ENCODE measurements at regions not wholly inside any gene's neighbourhood (a gene's known extent, or its start where the extent isn't known, plus 50 kb on each side); places are given as distances from the start of the nearest gene placed in this dataset.

- Mint-ChIP-seq H3K27ac (no peak overlapping the region), H3K4me3 (no peak overlapping the region), H3K27me3 (no peaks in the 10 kb centered on the region), H3K9me3 (no peaks in the 10 kb centered on the region), H3K4me1 (no peaks in the 10 kb centered on the region), H3K36me3 (ENCODE audit: low read depth) (no peaks in the 10 kb centered on the region)
- no peak for DNase-seq
- intact Hi-C loops (cut with micrococcal nuclease), result no loop called here
Measured at GRCh38 chr4:157888281-157888680, 284.5 kb downstream of the GASK1B start.

- no peaks in the 10 kb centered on the region for H3K27me3 Mint-ChIP-seq
- intact Hi-C loops (cut with micrococcal nuclease), result no loop called here
- H3K4me1 Mint-ChIP-seq, result no peaks in the 10 kb centered on the region
- H3K9me3 Mint-ChIP-seq, result no peaks in the 10 kb centered on the region
- no peak overlapping the region for H3K4me3 Mint-ChIP-seq
- DNase-seq, result no peak
- no peaks in the 10 kb centered on the region for H3K36me3 Mint-ChIP-seq (ENCODE audit: low read depth)
- no peak overlapping the region for H3K27ac Mint-ChIP-seq
Measured at GRCh38 chr4:157887316-157887715, 285.5 kb downstream of the GASK1B start.

GRCh38 chr4:157886645-157887044 is 286.2 kb downstream of the GASK1B start:
- H3K4me3 Mint-ChIP-seq, result no peak overlapping the region
- intact Hi-C loops (cut with micrococcal nuclease), result no loop called here
- H3K36me3 Mint-ChIP-seq (ENCODE audit: low read depth), result no peaks in the 10 kb centered on the region
- H3K9me3 Mint-ChIP-seq, result no peaks in the 10 kb centered on the region
- H3K4me1 Mint-ChIP-seq, result no peaks in the 10 kb centered on the region
- no peak for DNase-seq
- H3K27me3 Mint-ChIP-seq, result no peaks in the 10 kb centered on the region
- H3K27ac Mint-ChIP-seq, result no peak overlapping the region

- H3K36me3 Mint-ChIP-seq (ENCODE audit: low read depth), result no peaks in the 10 kb centered on the region
- intact Hi-C loops (cut with micrococcal nuclease), result no loop called here
- no peaks in the 10 kb centered on the region for H3K9me3 Mint-ChIP-seq
- no peak overlapping the region for H3K27ac Mint-ChIP-seq
- H3K4me1 Mint-ChIP-seq, result no peaks in the 10 kb centered on the region
- H3K27me3 Mint-ChIP-seq, result no peaks in the 10 kb centered on the region
- DNase-seq, result no peak
- H3K4me3 Mint-ChIP-seq, result no peak overlapping the region
Measured at GRCh38 chr4:157885811-157886210, 287.0 kb downstream of the GASK1B start.

GRCh38 chr4:157882901-157883300 is 289.9 kb downstream of the GASK1B start:
- H3K4me3 Mint-ChIP-seq, result no peak overlapping the region
- no peaks in the 10 kb centered on the region for H3K9me3 Mint-ChIP-seq
- no peaks in the 10 kb centered on the region for H3K4me1 Mint-ChIP-seq
- no peaks in the 10 kb centered on the region for H3K27me3 Mint-ChIP-seq
- DNase-seq, result no peak
- intact Hi-C loops (cut with micrococcal nuclease), result no loop called here
- H3K27ac Mint-ChIP-seq, result no peak overlapping the region
- H3K36me3 Mint-ChIP-seq (ENCODE audit: low read depth), result no peaks in the 10 kb centered on the region

GRCh38 chr4:157880761-157881160 is 292.1 kb downstream of the GASK1B start:
- no peaks in the 10 kb centered on the region for H3K4me1 Mint-ChIP-seq
- no peak overlapping the region for H3K4me3 Mint-ChIP-seq
- DNase-seq, result no peak
- H3K36me3 Mint-ChIP-seq (ENCODE audit: low read depth), result no peaks in the 10 kb centered on the region
- no peaks in the 10 kb centered on the region for H3K9me3 Mint-ChIP-seq
- no peak overlapping the region for H3K27ac Mint-ChIP-seq
- no peaks in the 10 kb centered on the region for H3K27me3 Mint-ChIP-seq
- intact Hi-C loops (cut with micrococcal nuclease), result no loop called here

GRCh38 chr4:157854819-157855218 is 318.0 kb downstream of the GASK1B start:
- no peaks in the 10 kb centered on the region for H3K4me1 Mint-ChIP-seq
- no peaks in the 10 kb centered on the region for H3K9me3 Mint-ChIP-seq
- no peak overlapping the region for H3K27ac Mint-ChIP-seq
- H3K27me3 Mint-ChIP-seq, result no peaks in the 10 kb centered on the region
- no peak for DNase-seq
- intact Hi-C loops (cut with micrococcal nuclease), result no loop called here
- H3K4me3 Mint-ChIP-seq, result no peak overlapping the region
- no peaks in the 10 kb centered on the region for H3K36me3 Mint-ChIP-seq (ENCODE audit: low read depth)

- no peak overlapping the region for H3K27ac Mint-ChIP-seq
- DNase-seq, result no peak
- H3K4me3 Mint-ChIP-seq, result no peak overlapping the region
- H3K27me3 Mint-ChIP-seq, result no peaks in the 10 kb centered on the region
- H3K9me3 Mint-ChIP-seq, result no peaks in the 10 kb centered on the region
- intact Hi-C loops (cut with micrococcal nuclease), result no loop called here
- H3K4me1 Mint-ChIP-seq, result no peaks in the 10 kb centered on the region
- no peaks in the 10 kb centered on the region for H3K36me3 Mint-ChIP-seq (ENCODE audit: low read depth)
Measured at GRCh38 chr4:157840648-157841047, 332.2 kb downstream of the GASK1B start.

- Mint-ChIP-seq H3K27ac (no peak overlapping the region), H3K27me3 (no peaks in the 10 kb centered on the region), H3K4me1 (no peaks in the 10 kb centered on the region), H3K36me3 (ENCODE audit: low read depth) (no peaks in the 10 kb centered on the region), H3K9me3 (no peaks in the 10 kb centered on the region), H3K4me3 (no peak overlapping the region)
- intact Hi-C loops (cut with micrococcal nuclease), result no loop called here
- no peak for DNase-seq
Measured at GRCh38 chr4:157840034-157840433, 332.8 kb downstream of the GASK1B start.

GRCh38 chr4:157838366-157838765 is 334.5 kb downstream of the GASK1B start:
- no peak for DNase-seq
- intact Hi-C loops (cut with micrococcal nuclease), result no loop called here
- Mint-ChIP-seq H3K9me3 (no peaks in the 10 kb centered on the region), H3K4me1 (no peaks in the 10 kb centered on the region), H3K36me3 (ENCODE audit: low read depth) (no peaks in the 10 kb centered on the region), H3K27ac (no peak overlapping the region), H3K27me3 (no peaks in the 10 kb centered on the region), H3K4me3 (no peak overlapping the region)

- Mint-ChIP-seq H3K36me3 (ENCODE audit: low read depth) (no peaks in the 10 kb centered on the region), H3K4me3 (no peak overlapping the region), H3K4me1 (no peaks in the 10 kb centered on the region), H3K27ac (no peak overlapping the region), H3K27me3 (no peaks in the 10 kb centered on the region), H3K9me3 (no peaks in the 10 kb centered on the region)
- DNase-seq, result no peak
- intact Hi-C loops (cut with micrococcal nuclease), result no loop called here
Measured at GRCh38 chr4:157837071-157837703, 335.6 kb downstream of the GASK1B start.

- intact Hi-C loops (cut with micrococcal nuclease), result no loop called here
- Mint-ChIP-seq H3K36me3 (ENCODE audit: low read depth) (no peaks in the 10 kb centered on the region), H3K27me3 (no peaks in the 10 kb centered on the region), H3K27ac (no peak overlapping the region), H3K9me3 (no peaks in the 10 kb centered on the region), H3K4me1 (no peaks in the 10 kb centered on the region), H3K4me3 (no peak overlapping the region)
- no peak for DNase-seq
Measured at GRCh38 chr4:157832596-157832995, 340.2 kb downstream of the GASK1B start.

GRCh38 chr4:157824021-157824420 is 348.8 kb downstream of the GASK1B start:
- Mint-ChIP-seq H3K4me1 (no peaks in the 10 kb centered on the region), H3K27ac (no peak overlapping the region), H3K36me3 (ENCODE audit: low read depth) (no peaks in the 10 kb centered on the region), H3K4me3 (no peak overlapping the region), H3K27me3 (no peaks in the 10 kb centered on the region), H3K9me3 (peaks cover 6% of the 10 kb centered on the region)
- intact Hi-C loops (cut with micrococcal nuclease), result no loop called here
- DNase-seq, result no peak

- Mint-ChIP-seq H3K4me3 (no peak overlapping the region), H3K36me3 (ENCODE audit: low read depth) (no peaks in the 10 kb centered on the region), H3K4me1 (no peaks in the 10 kb centered on the region), H3K9me3 (peaks cover 4% of the 10 kb centered on the region), H3K27ac (no peak overlapping the region), H3K27me3 (no peaks in the 10 kb centered on the region)
- DNase-seq, result no peak
- intact Hi-C loops (cut with micrococcal nuclease), result no loop called here
Measured at GRCh38 chr4:157821814-157822213, 351.0 kb downstream of the GASK1B start.

GRCh38 chr4:157819693-157820464 is 352.9 kb downstream of the GASK1B start:
- intact Hi-C loops (cut with micrococcal nuclease), result no loop called here

More at GRCh38 chr4:157819693-157820464, 352.9 kb downstream of the GASK1B start:
- Mint-ChIP-seq H3K9me3 (peaks cover 4% of the 10 kb centered on the region), H3K27ac (no peak overlapping the region), H3K36me3 (ENCODE audit: low read depth) (no peaks in the 10 kb centered on the region), H3K27me3 (no peaks in the 10 kb centered on the region), H3K4me1 (no peaks in the 10 kb centered on the region), H3K4me3 (no peak overlapping the region)
- no peak for DNase-seq

All from activated CD4-positive, alpha-beta T cell treated with anti-CD3 and anti-CD28 coated beads, Interleukin-2, amount 10 ng/mL, durations not matched to agents 24 days and 14 days (primary cell).